Naive thymus-derived CD8-positive, alpha-beta T cell (primary cell): ENCODE measurements at regions not wholly inside any gene's neighbourhood (a gene's known extent, or its start where the extent isn't known, plus 50 kb on each side); places are given as distances from the start of the nearest gene placed in this dataset.
A peak's percentile ranks its signal among the peaks of the same experiment; 100 is the strongest.
"Not testable (repeated sequence)": the region's sequence is repeated elsewhere in the genome, so short reads cannot be mapped to it uniquely, and the experiment has no call there.

Experiments used
- ATAC-seq, 2 donors: fragments of 150-1000 bp; cut with Tn5 transposase in 1 of 2; sonication (Bioruptor Pico), chemical (Tn5 transposase) in 1 of 2; 1 replicate in 1 of 2; 2 replicates in 1 of 2; pipeline ENCODE4 v1.10.0; 2021; ENCODE audit warnings: mild to moderate bottlenecking in 2 of 2, moderate library complexity in 2 of 2
- POLR2A ChIA-PET: fragments of 350-600 bp; sonication (Branson Sonifier 250); formaldehyde crosslinking; loops from one replicate; lab custom pipeline; 2021; ENCODE audit warnings: antibody characterized with exemption; lab: Charles Lee
- DNase-seq, 10 donors: peaks; one replicate each; pipeline versions ENCODE4 v3.0.0 to v3.0.0-alpha.2; 2020 to 2022
- H3K27ac Mint-ChIP-seq, 10 donors: one replicate each; pipeline ENCODE4 v1.8.0; 2020 to 2022; ENCODE audit warnings: mild to moderate bottlenecking in 10 of 10, mixed read lengths in 10 of 10, moderate library complexity in 4 of 10, inconsistent platforms in 1 of 10
- H3K27me3 Mint-ChIP-seq, 5 donors: one replicate each; pipeline ENCODE4 v1.8.0; 2021 to 2022; ENCODE audit warnings: mixed read lengths in 5 of 5
- H3K36me3 Mint-ChIP-seq, 3 donors: one replicate each; pipeline ENCODE4 v1.8.0; 2020 to 2022; ENCODE audit warnings: mixed read lengths in 3 of 3, mild to moderate bottlenecking in 2 of 3, inconsistent platforms in 1 of 3
- H3K4me1 Mint-ChIP-seq, 4 donors: one replicate each; pipeline ENCODE4 v1.8.0; 2021 to 2022; ENCODE audit warnings: mixed read lengths in 4 of 4
- H3K4me3 Mint-ChIP-seq, 10 donors: one replicate each; pipeline ENCODE4 v1.8.0; 2020 to 2022; ENCODE audit warnings: mild to moderate bottlenecking in 10 of 10, mixed read lengths in 10 of 10, moderate library complexity in 6 of 10, inconsistent platforms in 1 of 10
- H3K9me3 Mint-ChIP-seq, 9 donors: one replicate each; pipeline ENCODE4 v1.8.0; 2020 to 2022; ENCODE audit warnings: mixed read lengths in 9 of 9, mild to moderate bottlenecking in 3 of 9, inconsistent platforms in 1 of 9, moderate library complexity in 1 of 9

DNA sequence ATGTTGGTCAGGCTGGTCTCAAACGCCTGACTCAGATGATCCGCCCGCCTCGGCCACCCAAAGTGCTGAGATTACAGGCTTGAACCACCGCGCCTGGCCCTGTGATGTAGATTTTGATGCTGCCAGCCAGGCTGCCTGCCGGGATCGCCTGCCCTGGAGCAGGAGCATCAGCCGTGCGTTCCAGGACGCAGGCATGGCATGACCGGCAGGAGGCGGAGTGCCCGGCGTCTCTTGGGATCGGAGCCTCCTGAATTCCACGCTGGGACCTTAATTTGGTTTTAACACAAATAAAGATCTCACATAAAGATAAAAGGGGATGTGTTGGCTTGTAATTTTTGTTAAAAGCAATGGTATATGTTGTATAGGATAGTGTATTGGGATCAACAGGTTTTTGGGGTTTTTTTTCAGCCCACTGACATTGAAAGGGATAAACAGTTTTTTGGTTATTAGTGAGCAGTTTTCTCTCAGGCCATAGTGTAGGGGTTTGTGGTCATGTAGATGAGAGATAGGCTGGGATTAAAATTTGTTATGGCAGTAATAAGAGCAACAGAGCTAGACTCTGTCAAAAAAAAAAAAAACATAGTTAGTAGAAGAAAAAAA is 1406.4 kb downstream of the UQCRFS1 start:
- POLR2A ChIA-PET = interaction anchor here (0.8 kb wide), 1 partner anchor 13 kb away, joined by 3 read pairs; no protein-coding TSS in a partner anchor
- Mint-ChIP-seq H3K36me3 (peaks cover 19 to 24% (median 23%) of the 10 kb centered on the region in 3 donors), H3K27ac (no peak overlapping the region), H3K9me3 (peaks cover 0 to 16% (median 3%) of the 10 kb centered on the region in 9 donors), H3K4me3 (no peak overlapping the region), H3K27me3 (no peaks in the 10 kb centered on the region), H3K4me1 (peaks cover 2 to 5% (median 4%) of the 10 kb centered on the region in 4 donors)
- DNase-seq (no peak), ATAC-seq (no peak)

DNA sequence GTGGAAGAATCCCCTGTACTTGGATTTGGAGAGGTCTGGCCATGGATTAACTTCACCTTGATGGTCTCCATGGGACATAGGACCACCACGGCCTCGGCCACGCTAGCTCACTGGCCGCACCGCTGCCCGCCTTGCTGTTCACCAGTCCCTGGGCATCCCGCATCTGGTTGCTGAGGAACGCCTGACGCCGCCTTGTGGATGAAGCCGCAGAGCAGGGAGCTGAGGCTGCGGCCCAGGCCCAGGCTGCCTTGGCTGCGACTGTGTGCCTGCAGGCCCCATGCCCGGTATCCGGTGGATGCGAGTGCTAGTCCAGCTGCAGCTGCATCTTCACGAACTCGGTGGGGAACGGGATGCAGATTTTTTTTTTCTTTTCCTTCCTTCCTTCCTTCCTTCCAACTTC is 1407.1 kb downstream of the UQCRFS1 start:
- no peaks in the 10 kb centered on the region for H3K27me3 Mint-ChIP-seq
- DNase-seq (no peak), ATAC-seq (no peak)
- no peak overlapping the region for H3K4me3 Mint-ChIP-seq
- no peak overlapping the region for H3K27ac Mint-ChIP-seq
- H3K4me1 Mint-ChIP-seq = peaks cover 2 to 5% (median 5%) of the 10 kb centered on the region in 4 donors
- H3K36me3 Mint-ChIP-seq = peaks cover 19 to 27% (median 24%) of the 10 kb centered on the region in 3 donors
- peaks cover 0 to 16% (median 3%) of the 10 kb centered on the region in 9 donors for H3K9me3 Mint-ChIP-seq
- POLR2A ChIA-PET = no interaction called here

DNA sequence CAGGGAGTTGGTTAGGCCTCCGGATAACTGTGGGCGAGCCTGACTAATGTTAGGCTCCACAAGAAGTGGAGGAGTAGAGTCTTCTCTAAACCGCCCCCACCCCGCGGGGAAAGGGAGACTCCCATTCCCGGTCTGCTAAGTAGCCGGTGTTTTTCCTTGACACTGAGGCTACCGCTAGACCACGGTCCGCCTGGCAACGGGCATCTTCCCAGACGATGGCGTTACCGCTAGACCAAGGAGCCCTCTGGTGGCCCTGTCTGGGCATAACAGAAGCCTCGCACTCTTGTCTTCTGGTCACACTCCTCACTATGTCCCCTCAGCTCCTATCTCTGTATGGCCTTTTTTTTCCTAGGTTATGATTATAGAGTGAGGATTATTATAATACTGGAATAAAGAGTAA is 1410.7 kb downstream of the UQCRFS1 start:
- ATAC-seq, H3K4me3 Mint-ChIP-seq, H3K27ac Mint-ChIP-seq, DNase-seq, POLR2A ChIA-PET, H3K9me3 Mint-ChIP-seq, H3K27me3 Mint-ChIP-seq: not testable (repeated sequence)
- peaks cover 4 to 12% (median 7%) of the 10 kb centered on the region in 4 donors for H3K4me1 Mint-ChIP-seq
- H3K36me3 Mint-ChIP-seq = peaks cover 10 to 54% (median 17%) of the 10 kb centered on the region in 3 donors

DNA sequence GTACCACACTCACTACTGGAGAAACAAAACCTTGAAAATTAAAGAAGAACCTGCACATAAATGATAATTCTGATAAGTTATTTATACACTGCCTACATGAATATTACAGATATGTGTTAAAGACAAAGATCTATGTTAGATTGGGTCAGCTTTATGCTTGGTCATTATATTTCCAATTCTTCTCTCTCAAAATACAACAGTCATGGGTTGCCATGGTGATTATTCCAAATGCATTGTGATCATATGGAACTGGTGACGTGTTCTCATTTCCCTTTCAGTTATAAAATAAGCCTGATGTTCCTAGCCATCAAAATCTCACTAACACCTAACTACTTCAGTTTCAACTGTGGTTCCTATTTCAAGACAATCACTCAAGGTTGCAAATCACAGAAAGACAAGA is 1416.4 kb downstream of the UQCRFS1 start:
- ATAC-seq = no peak
- DNase-seq = no peak
- Mint-ChIP-seq H3K27ac (peak overlapping the region in 3 of 10 donors; percentile 4 to 60 (median 10)), H3K4me1 (peaks cover 10 to 36% (median 31%) of the 10 kb centered on the region in 4 donors), H3K36me3 (peaks cover 0 to 30% (median under 1%) of the 10 kb centered on the region in 3 donors), H3K4me3 (peak overlapping the region in 4 of 10 donors; percentile 3 to 66 (median 47)), H3K27me3 (no peaks in the 10 kb centered on the region), H3K9me3 (no peaks in the 10 kb centered on the region)
- POLR2A ChIA-PET = no interaction called here

DNA sequence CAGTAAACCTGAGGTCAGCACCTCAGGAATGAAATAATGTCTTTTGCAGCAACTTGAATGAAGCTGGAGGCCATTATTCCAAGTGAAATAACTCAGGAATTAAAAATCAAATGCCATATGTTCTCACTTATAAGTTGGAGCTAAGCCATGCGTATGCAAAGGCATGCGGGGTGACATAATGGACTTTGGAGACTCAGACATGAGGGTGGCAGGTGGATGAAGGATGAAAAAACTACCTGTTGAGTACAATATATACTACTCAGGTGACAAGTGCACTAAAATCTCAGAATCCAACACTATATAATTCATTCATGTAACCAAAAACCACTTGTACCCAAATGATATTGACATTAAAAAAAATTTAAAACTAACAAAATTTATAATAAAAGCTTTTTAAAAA is 1416.9 kb downstream of the UQCRFS1 start:
- no peak for ATAC-seq
- peaks cover 10 to 37% (median 32%) of the 10 kb centered on the region in 4 donors for H3K4me1 Mint-ChIP-seq
- DNase-seq = no peak
- peaks cover 0 to 29% (median 0%) of the 10 kb centered on the region in 3 donors for H3K36me3 Mint-ChIP-seq
- no peaks in the 10 kb centered on the region for H3K9me3 Mint-ChIP-seq
- POLR2A ChIA-PET = no interaction called here
- peak overlapping the region in 5 of 10 donors; percentile 44 to 71 (median 60) for H3K27ac Mint-ChIP-seq
- no peaks in the 10 kb centered on the region for H3K27me3 Mint-ChIP-seq
- H3K4me3 Mint-ChIP-seq = peak overlapping the region in 9 of 10 donors; percentile 8 to 70 (median 41)

DNA sequence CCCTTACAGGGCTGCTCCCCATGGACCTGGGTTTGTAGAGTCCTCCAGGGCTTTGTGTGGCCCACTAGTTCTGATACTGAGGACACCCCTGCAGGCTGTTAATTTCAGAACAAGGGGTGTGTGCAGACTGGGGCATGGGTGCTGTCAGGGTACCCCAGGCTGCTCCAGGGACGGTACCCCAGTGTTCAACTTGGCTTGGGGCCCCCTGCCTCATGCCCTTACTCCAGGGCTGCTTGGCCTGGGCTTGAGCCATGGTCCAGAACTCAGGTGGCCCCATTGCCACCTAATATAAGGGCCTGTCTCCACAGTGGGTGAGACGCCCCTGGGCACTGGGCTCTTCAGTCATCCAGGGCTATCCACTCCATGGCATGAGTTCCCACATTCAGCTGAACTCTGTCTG is 1417.6 kb downstream of the UQCRFS1 start:
- peak overlapping the region in 4 of 10 donors; percentile 40 to 71 (median 57) for H3K27ac Mint-ChIP-seq
- no peak for ATAC-seq
- H3K9me3 Mint-ChIP-seq = no peaks in the 10 kb centered on the region
- H3K4me1 Mint-ChIP-seq = peaks cover 10 to 41% (median 32%) of the 10 kb centered on the region in 4 donors
- no peak for DNase-seq
- peaks cover 0 to 25% (median 0%) of the 10 kb centered on the region in 3 donors for H3K36me3 Mint-ChIP-seq
- H3K27me3 Mint-ChIP-seq = no peaks in the 10 kb centered on the region
- H3K4me3 Mint-ChIP-seq = peak overlapping the region in 9 of 10 donors; percentile 16 to 99 (median 95)
- POLR2A ChIA-PET = no interaction called here

DNA sequence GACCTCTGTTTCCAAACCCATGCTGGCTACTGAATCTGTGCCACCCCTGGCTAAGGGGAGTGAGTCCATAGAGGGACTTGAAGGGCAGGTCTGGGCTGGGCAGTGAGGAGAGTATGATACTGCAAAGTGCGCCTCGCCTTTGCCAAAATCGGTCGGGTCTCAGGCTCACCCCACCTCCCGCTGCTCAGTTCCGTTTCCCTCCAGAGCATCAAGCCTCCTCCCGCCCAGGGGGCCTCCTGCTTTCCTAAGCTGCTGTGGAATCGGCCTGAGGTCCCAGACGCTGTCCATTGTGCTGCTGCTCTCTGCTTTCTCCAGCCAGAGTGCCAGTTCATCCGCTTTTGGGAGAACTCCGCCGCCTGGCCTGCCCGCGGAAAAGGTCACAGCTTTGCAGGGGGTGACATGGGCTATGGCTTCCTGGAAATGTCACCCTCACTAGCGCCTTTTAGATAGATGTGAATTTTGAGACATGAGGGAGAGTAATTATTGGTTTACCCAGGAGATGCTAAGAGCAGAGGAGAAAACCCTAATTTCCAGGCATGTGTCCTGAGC is 1418.4 kb downstream of the UQCRFS1 start:
- POLR2A ChIA-PET = interaction anchor here (0.7 to 1.5 kb wide), 2 partner anchors 12 to 1811 kb away, joined by 3 to 8 read pairs; partner anchors contain the start of gene POP4
- H3K27me3 Mint-ChIP-seq = no peaks in the 10 kb centered on the region
- no peaks in the 10 kb centered on the region for H3K9me3 Mint-ChIP-seq
- DNase-seq (peak in 1 of 10 donors; percentile 19), ATAC-seq (no peak)
- peaks cover 10 to 38% (median 28%) of the 10 kb centered on the region in 4 donors for H3K4me1 Mint-ChIP-seq
- peak overlapping the region; percentile 83 to 97 (median 94) for H3K27ac Mint-ChIP-seq
- peaks cover 0 to 19% (median 0%) of the 10 kb centered on the region in 3 donors for H3K36me3 Mint-ChIP-seq
- H3K4me3 Mint-ChIP-seq = peak overlapping the region; percentile 87 to 99 (median 97)

DNA sequence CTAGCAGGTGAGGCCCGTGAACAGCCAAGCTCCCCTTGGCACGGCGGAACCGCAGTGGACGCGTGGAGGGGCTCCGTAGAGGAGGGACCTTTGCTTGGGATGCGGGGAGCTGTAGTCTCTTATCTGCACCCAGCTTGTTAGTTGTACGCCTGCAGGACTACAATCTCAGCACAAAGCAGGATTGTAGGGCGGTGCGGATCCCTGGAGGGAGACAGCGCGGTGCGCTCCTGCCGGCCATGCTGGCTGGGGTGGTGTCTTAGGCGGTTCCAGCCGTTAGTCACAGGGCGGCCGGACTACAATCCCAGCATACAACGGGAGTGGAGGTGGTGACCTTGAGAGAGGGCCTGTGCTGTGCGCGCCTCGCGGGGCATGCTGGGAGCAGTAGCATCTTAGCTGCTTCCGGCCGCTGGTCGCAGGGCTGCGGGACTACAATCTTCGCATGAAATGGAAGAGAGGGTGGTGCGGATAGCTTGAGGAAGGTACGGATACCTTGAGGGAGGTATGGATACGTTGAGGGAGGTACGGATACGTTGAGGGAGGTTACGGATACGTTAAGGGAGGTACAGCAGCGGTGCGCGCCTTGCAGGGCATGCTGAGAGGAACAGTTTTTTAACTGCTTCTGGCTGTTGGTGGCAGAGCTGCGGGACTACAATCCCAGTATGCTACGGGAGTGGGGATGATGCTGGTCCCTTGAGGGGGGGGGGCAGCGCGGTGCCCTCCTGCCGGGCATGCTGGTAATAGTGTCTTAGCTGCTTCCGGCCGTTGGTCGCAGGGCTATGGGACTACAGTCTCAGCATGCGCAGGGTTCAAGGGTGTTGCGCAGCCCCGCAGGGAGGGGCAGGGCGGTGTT is 1419.1 kb downstream of the UQCRFS1 start:
- Mint-ChIP-seq H3K27ac (peak overlapping the region; percentile 83 to 97 (median 94)), H3K4me1 (peaks cover 10 to 38% (median 28%) of the 10 kb centered on the region in 4 donors), H3K4me3 (peak overlapping the region; percentile 87 to 99 (median 97)), H3K27me3 (no peaks in the 10 kb centered on the region), H3K9me3 (no peaks in the 10 kb centered on the region), H3K36me3 (peaks cover 1 to 14% (median 5%) of the 10 kb centered on the region in 3 donors)
- peak; percentile 93 to 94 for ATAC-seq
- POLR2A ChIA-PET = interaction anchor here (0.7 to 1.5 kb wide), 2 partner anchors 13 to 1812 kb away, joined by 3 to 8 read pairs; partner anchors contain the start of gene POP4
- peak; percentile 80 to 95 (median 90) for DNase-seq

DNA sequence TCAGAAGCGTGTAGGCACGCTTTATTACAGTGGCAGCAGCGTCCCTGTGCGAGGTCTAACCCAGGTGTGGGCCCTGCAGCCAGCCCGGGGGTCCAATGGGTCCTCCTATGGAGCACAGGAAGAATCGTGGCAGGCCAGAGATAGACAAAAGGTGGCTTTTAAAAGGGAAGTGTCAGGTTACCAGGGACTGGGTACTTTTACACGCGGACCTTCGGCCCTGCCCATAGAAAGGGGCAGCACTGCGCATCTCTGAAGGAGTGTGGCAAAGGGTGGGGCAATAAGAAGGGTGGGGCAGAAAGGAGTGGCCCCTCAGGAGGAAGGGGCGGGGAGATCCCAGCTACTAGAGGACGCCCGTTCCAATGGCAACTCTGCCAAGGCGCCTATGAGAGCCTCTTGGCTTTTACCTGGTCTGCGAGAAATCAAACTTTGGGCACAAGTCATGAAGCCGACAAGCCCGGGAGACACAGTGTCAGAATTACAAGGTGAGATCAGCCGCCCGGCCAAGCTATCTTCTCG is 1419.8 kb downstream of the UQCRFS1 start:
- H3K4me3 Mint-ChIP-seq = peak overlapping the region; percentile 87 to 99 (median 97)
- no peaks in the 10 kb centered on the region for H3K9me3 Mint-ChIP-seq
- ATAC-seq (peak; percentile 53 to 64), DNase-seq (peak in 6 of 10 donors; percentile 40 to 81 (median 58))
- POLR2A ChIA-PET = interaction anchor here (1.5 kb wide), 1 partner anchor 1813 kb away, joined by 8 read pairs; the partner anchor contains the start of gene POP4
- peaks cover 10 to 38% (median 28%) of the 10 kb centered on the region in 4 donors for H3K4me1 Mint-ChIP-seq
- H3K27me3 Mint-ChIP-seq = no peaks in the 10 kb centered on the region
- H3K36me3 Mint-ChIP-seq = peaks cover 5 to 14% (median 10%) of the 10 kb centered on the region in 3 donors
- H3K27ac Mint-ChIP-seq = peak overlapping the region; percentile 83 to 97 (median 94)

DNA sequence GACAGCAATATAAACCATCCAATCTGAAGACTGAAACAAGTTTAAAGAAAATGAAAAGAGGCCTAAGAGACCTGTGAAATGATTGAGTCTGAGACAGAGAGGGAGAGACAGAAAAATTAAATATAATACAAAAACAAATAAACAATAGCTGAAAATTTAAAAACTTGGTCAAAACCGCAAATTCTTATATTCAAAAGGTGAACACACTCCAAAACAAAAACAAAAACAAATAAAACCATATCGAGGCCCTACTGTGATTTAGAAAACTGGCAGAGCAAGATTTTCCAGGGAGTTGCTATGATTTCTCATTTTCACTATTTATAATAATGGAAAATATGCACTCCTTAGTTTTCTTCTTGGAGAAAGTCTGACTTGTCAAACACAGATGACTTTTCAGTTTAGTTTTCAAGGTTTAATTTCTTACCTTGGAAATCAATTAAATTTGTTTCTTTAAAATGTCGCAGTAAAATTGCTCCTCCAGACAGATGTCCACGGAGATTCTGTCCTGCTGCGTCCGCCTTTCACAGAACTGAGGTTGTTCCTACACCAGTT is 1420.3 kb downstream of the UQCRFS1 start:
- no peaks in the 10 kb centered on the region for H3K9me3 Mint-ChIP-seq
- peak overlapping the region; percentile 87 to 99 (median 97) for H3K4me3 Mint-ChIP-seq
- H3K27me3 Mint-ChIP-seq = no peaks in the 10 kb centered on the region
- H3K36me3 Mint-ChIP-seq = peaks cover 6 to 14% (median 13%) of the 10 kb centered on the region in 3 donors
- ATAC-seq = no peak
- POLR2A ChIA-PET = no interaction called here
- peak overlapping the region; percentile 83 to 97 (median 94) for H3K27ac Mint-ChIP-seq
- H3K4me1 Mint-ChIP-seq = peaks cover 10 to 41% (median 28%) of the 10 kb centered on the region in 4 donors
- DNase-seq = no peak

DNA sequence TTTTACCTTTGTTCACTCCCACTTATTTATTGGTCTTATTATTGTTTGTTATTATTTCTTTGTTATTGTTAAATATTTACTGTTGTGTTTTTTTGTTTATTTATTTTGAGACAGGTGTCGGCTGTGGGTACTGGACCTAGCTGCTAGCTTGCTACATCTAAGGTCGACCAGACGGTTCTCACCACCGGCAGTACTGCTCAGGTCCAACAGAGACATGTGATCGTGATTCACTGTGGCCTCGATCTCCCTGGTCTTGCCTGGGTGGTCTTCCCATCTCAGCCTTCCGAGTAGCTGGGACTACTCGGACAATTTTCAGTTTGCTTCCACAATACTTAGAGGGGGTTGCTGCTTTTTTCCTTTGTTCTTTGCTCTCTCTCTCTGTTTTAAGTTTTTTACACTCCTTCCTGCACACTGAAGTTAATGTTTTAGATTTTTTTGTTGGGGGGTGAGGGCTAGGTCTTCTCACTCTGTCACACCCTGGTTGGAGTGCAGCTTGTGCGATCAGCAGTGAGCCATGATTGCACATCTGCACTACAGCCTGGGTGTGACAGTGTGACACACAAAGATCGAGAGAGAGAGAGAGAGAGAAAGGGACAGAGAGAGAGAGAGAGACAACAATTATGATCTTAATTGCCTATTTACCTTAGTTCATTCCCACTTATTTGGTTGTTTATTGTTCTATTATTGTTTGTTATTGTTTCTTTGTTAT is 1432.4 kb downstream of the UQCRFS1 start:
- POLR2A ChIA-PET = no interaction called here
- Mint-ChIP-seq H3K4me1 (peaks cover 0 to 12% (median 5%) of the 10 kb centered on the region in 4 donors), H3K9me3 (peaks cover 7 to 41% (median 37%) of the 10 kb centered on the region in 9 donors), H3K27me3 (no peaks in the 10 kb centered on the region), H3K4me3 (peak overlapping the region in 1 of 10 donors; percentile 40), H3K36me3 (peaks cover 56 to 76% (median 60%) of the 10 kb centered on the region in 3 donors), H3K27ac (peak overlapping the region in 1 of 10 donors; percentile 63)
- DNase-seq = no peak
- no peak for ATAC-seq
